HAP-1 (cell line): ENCODE measurements at regions not wholly inside any gene's neighbourhood (a gene's known extent, or its start where the extent isn't known, plus 50 kb on each side); places are given as distances from the start of the nearest gene placed in this dataset.
A peak's percentile ranks its signal among the peaks of the same experiment; 100 is the strongest.

Experiments used
- DNase-seq, 2 experiments: peaks; one replicate each; pipeline ENCODE4 v3.0.0-alpha.2; 2016 to 2020; ENCODE audit warnings: low spot score in 2 of 2
- H3K27me3 ChIP-seq: fragments of 250-450 bp; sonication (Bioruptor Pico); 2 replicates; pipeline ENCODE4 v1.5.1; 2020; ENCODE audit warnings: low read depth, mild to moderate bottlenecking, moderate library complexity
- H3K36me3 ChIP-seq: fragments of 250-450 bp; sonication (Bioruptor Pico); replicated peaks from 2 replicates; pipeline ENCODE4 v1.5.1; 2020; ENCODE audit warnings: mild to moderate bottlenecking
- H3K4me1 ChIP-seq: fragments of 250-450 bp; sonication (Bioruptor Pico); 2 replicates; pipeline ENCODE4 v1.5.1; 2020; ENCODE audit warnings: mild to moderate bottlenecking
- H3K4me3 ChIP-seq: fragments of 250-450 bp; sonication (Bioruptor Pico); 2 replicates; pipeline ENCODE4 v1.5.1; 2020; ENCODE audit warnings: mild to moderate bottlenecking, moderate library complexity
- H3K9me3 ChIP-seq: fragments of 250-450 bp; sonication (Bioruptor Pico); 2 replicates; pipeline ENCODE4 v1.5.1; 2020; ENCODE audit warnings: mild to moderate bottlenecking, moderate library complexity
- in situ Hi-C: fragments of 300-500 bp; cut with MboI; formaldehyde crosslinking; loops from 3 replicates; pipeline ENCODE4 v1.14.3; 2020; ENCODE audit warnings: low sequenced_read_pairs, inconsistent platforms, mixed read lengths

GRCh38 chr12:97359021-97359690, 103.4 kb upstream of the RMST start:
- H3K9me3 ChIP-seq: no peaks in the 10 kb centered on the region
- H3K36me3 ChIP-seq: no peaks in the 10 kb centered on the region
- no peak overlapping the region for H3K4me3 ChIP-seq
- no peak for DNase-seq
- 0 out of 2 replicates have a peak, but pooled peaks cover 3% of the 10 kb centered on the region for H3K27me3 ChIP-seq
- in situ Hi-C loops: no loop called here
- H3K4me1 ChIP-seq: no peaks in the 10 kb centered on the region

GRCh38 chr12:97363693-97364092, 98.9 kb upstream of the RMST start:
- Histone ChIP-seq H3K9me3 (no peaks in the 10 kb centered on the region), H3K27me3 (0 out of 2 replicates have a peak, but pooled peaks cover 3% of the 10 kb centered on the region), H3K4me3 (no peak overlapping the region), H3K36me3 (no peaks in the 10 kb centered on the region), H3K4me1 (no peaks in the 10 kb centered on the region)
- in situ Hi-C loops: no loop called here
- no peak for DNase-seq

GRCh38 chr12:97368462-97369163, 94.0 kb upstream of the RMST start:
- Histone ChIP-seq H3K9me3 (no peaks in the 10 kb centered on the region), H3K4me1 (no peaks in the 10 kb centered on the region), H3K4me3 (no peak overlapping the region), H3K36me3 (no peaks in the 10 kb centered on the region), H3K27me3 (no peaks in the 10 kb centered on the region)
- in situ Hi-C loops: no loop called here
- no peak for DNase-seq

- H3K4me3 ChIP-seq: no peak overlapping the region
- in situ Hi-C loops: no loop called here
- no peaks in the 10 kb centered on the region for H3K36me3 ChIP-seq
Measured at GRCh38 chr12:97375310-97375709, 87.3 kb upstream of the RMST start.

GRCh38 chr12:97380440-97380839, 82.2 kb upstream of the RMST start:
- no peaks in the 10 kb centered on the region for H3K4me1 ChIP-seq
- H3K9me3 ChIP-seq: no peaks in the 10 kb centered on the region
- in situ Hi-C loops: no loop called here
- H3K27me3 ChIP-seq: no peaks in the 10 kb centered on the region
- H3K36me3 ChIP-seq: no peaks in the 10 kb centered on the region
- DNase-seq: no peak
- H3K4me3 ChIP-seq: no peak overlapping the region

More at GRCh38 chr12:97375310-97375709, 87.3 kb upstream of the RMST start:
- H3K4me1 ChIP-seq: no peaks in the 10 kb centered on the region
- no peaks in the 10 kb centered on the region; the same call in 1 of the 2 replicates for H3K27me3 ChIP-seq
- H3K9me3 ChIP-seq: no peaks in the 10 kb centered on the region
- no peak for DNase-seq

- H3K27me3 ChIP-seq: no peaks in the 10 kb centered on the region
- H3K4me3 ChIP-seq: no peak overlapping the region
- in situ Hi-C loops: no loop called here
- no peaks in the 10 kb centered on the region for H3K9me3 ChIP-seq
- no peak for DNase-seq
- H3K4me1 ChIP-seq: no peaks in the 10 kb centered on the region
- no peaks in the 10 kb centered on the region for H3K36me3 ChIP-seq
Measured at GRCh38 chr12:97385121-97385520, 77.5 kb upstream of the RMST start.

- Histone ChIP-seq H3K4me1 (no peaks in the 10 kb centered on the region), H3K4me3 (no peak overlapping the region), H3K36me3 (no peaks in the 10 kb centered on the region), H3K27me3 (no peaks in the 10 kb centered on the region), H3K9me3 (no peaks in the 10 kb centered on the region)
- in situ Hi-C loops: no loop called here
- DNase-seq: peak in 1 of 2 experiments; percentile 35
Measured at GRCh38 chr12:97386133-97386581, 76.4 kb upstream of the RMST start.

- Histone ChIP-seq H3K36me3 (no peaks in the 10 kb centered on the region), H3K4me3 (no peak overlapping the region), H3K4me1 (no peaks in the 10 kb centered on the region), H3K27me3 (no peaks in the 10 kb centered on the region), H3K9me3 (no peaks in the 10 kb centered on the region)
- DNase-seq: no peak
- in situ Hi-C loops: no loop called here
Measured at GRCh38 chr12:97387844-97388243, 74.8 kb upstream of the RMST start.

GRCh38 chr12:97394657-97395056, 67.9 kb upstream of the RMST start:
- no peak for DNase-seq
- Histone ChIP-seq H3K27me3 (0 out of 2 replicates have a peak, but pooled peaks cover 3% of the 10 kb centered on the region), H3K4me1 (no peaks in the 10 kb centered on the region), H3K9me3 (no peaks in the 10 kb centered on the region), H3K36me3 (no peaks in the 10 kb centered on the region), H3K4me3 (no peak overlapping the region)
- in situ Hi-C loops: no loop called here

GRCh38 chr12:97397008-97397407, 65.6 kb upstream of the RMST start:
- in situ Hi-C loops: no loop called here
- Histone ChIP-seq H3K36me3 (no peaks in the 10 kb centered on the region), H3K9me3 (no peaks in the 10 kb centered on the region), H3K4me3 (no peak overlapping the region), H3K4me1 (no peaks in the 10 kb centered on the region), H3K27me3 (0 out of 2 replicates have a peak, but pooled peaks cover 3% of the 10 kb centered on the region)
- no peak for DNase-seq

GRCh38 chr12:97398704-97399103, 63.9 kb upstream of the RMST start:
- no peaks in the 10 kb centered on the region for H3K9me3 ChIP-seq
- no peaks in the 10 kb centered on the region for H3K36me3 ChIP-seq
- no peak for DNase-seq
- in situ Hi-C loops: no loop called here
- no peak overlapping the region for H3K4me3 ChIP-seq
- 0 out of 2 replicates have a peak, but pooled peaks cover 3% of the 10 kb centered on the region for H3K27me3 ChIP-seq
- H3K4me1 ChIP-seq: no peaks in the 10 kb centered on the region

- H3K36me3 ChIP-seq: no peaks in the 10 kb centered on the region
- in situ Hi-C loops: loop anchor here (25.0 kb wide), 1 partner anchor 417 kb away; no protein-coding TSS in a partner anchor
- H3K4me3 ChIP-seq: no peak overlapping the region
- no peaks in the 10 kb centered on the region; the same call in none of the 2 replicates for H3K27me3 ChIP-seq
- DNase-seq: no peak
- H3K9me3 ChIP-seq: no peaks in the 10 kb centered on the region
- H3K4me1 ChIP-seq: no peaks in the 10 kb centered on the region
Measured at GRCh38 chr12:97404093-97404492, 58.5 kb upstream of the RMST start.

GRCh38 chr12:97404543-97404942, 58.1 kb upstream of the RMST start:
- in situ Hi-C loops: loop anchor here (25.0 kb wide), 1 partner anchor 417 kb away; no protein-coding TSS in a partner anchor
- Histone ChIP-seq H3K4me3 (no peak overlapping the region), H3K4me1 (no peaks in the 10 kb centered on the region), H3K36me3 (no peaks in the 10 kb centered on the region), H3K9me3 (no peaks in the 10 kb centered on the region), H3K27me3 (no peaks in the 10 kb centered on the region; the same call in none of the 2 replicates)
- peak; percentile 43 to 60 for DNase-seq

- DNase-seq: no peak
- H3K4me3 ChIP-seq: no peak overlapping the region
- in situ Hi-C loops: loop anchor here (25.0 kb wide), 1 partner anchor 421 kb away; no protein-coding TSS in a partner anchor
- no peaks in the 10 kb centered on the region for H3K9me3 ChIP-seq
- H3K27me3 ChIP-seq: no peaks in the 10 kb centered on the region; the same call in none of the 2 replicates
- H3K4me1 ChIP-seq: no peaks in the 10 kb centered on the region
- H3K36me3 ChIP-seq: no peaks in the 10 kb centered on the region
Measured at GRCh38 chr12:97408363-97408762, 54.2 kb upstream of the RMST start.
